ENCODE measurements at regions not wholly inside any gene's neighbourhood (a gene's known extent, or its start where the extent isn't known, plus 50 kb on each side); places are given as distances from the start of the nearest gene placed in this dataset.

- TF ChIP-seq POLR2A (IDR thresholded peaks at IDR 0.05; ENCODE audit: low read depth, low read length): no peak
- TF ChIP-seq TAF1 (IDR thresholded peaks at IDR 0.05; ENCODE audit: low read depth, low read length): no peak
- no peak for TF ChIP-seq POLR2AphosphoS5 (IDR thresholded peaks at IDR 0.05; ENCODE audit: low read depth, low read length)
Measured at GRCh38 chr3:159371961-159372360, 570.1 kb downstream of the MFSD1 start.
